Heart right ventricle (tissue), 16 donors: ENCODE measurements at regions not wholly inside any gene's neighbourhood (a gene's known extent, or its start where the extent isn't known, plus 50 kb on each side); places are given as distances from the start of the nearest gene placed in this dataset.
"Not testable (repeated sequence)": the region's sequence is repeated elsewhere in the genome, so short reads cannot be mapped to it uniquely, and the experiment has no call there.

Source experiments
- ATAC-seq, 8 donors: fragments of 200-7000 bp; cut with Tn5 transposase; one replicate each; pipeline ENCODE4 v1.9.1; 2020; ENCODE audit warnings: mild to moderate bottlenecking in 8 of 8, moderate library complexity in 8 of 8, moderate number of reproducible peaks in 1 of 8
- DNase-seq, 2 donors: peaks; one replicate each; pipeline ENCODE4 v3.0.0-alpha.2; 2020
- H3K27ac ChIP-seq, 10 donors: fragments of 200-600 bp; sonication (generic) in 2 of 10; one replicate each; pipeline versions ENCODE4 v1.5.0 to v1.8.0; 2020 to 2022; ENCODE audit warnings: mild to moderate bottlenecking in 3 of 10
- H3K27me3 ChIP-seq, 7 donors: fragments of 200-600 bp; one replicate each; pipeline ENCODE4 v1.8.0; 2021 to 2022; ENCODE audit warnings: mild to moderate bottlenecking in 2 of 7
- H3K36me3 ChIP-seq, 9 donors: fragments of 200-600 bp; sonication (generic) in 1 of 9; one replicate each; pipeline versions ENCODE4 v1.5.0 to v1.8.0; 2020 to 2022; ENCODE audit warnings: mild to moderate bottlenecking in 2 of 9
- H3K4me1 ChIP-seq, 9 donors: fragments of 200-600 bp; sonication (generic) in 1 of 9; one replicate each; pipeline versions ENCODE4 v1.5.0 to v1.8.0; 2020 to 2022; ENCODE audit warnings: mild to moderate bottlenecking in 4 of 9
- H3K4me3 ChIP-seq, 10 donors: fragments of 200-600 bp; sonication (generic) in 2 of 10; one replicate each; pipeline versions ENCODE4 v1.5.0 to v1.8.0; 2020 to 2022; ENCODE audit warnings: mild to moderate bottlenecking in 7 of 10, moderate library complexity in 2 of 10
- H3K9me3 ChIP-seq, 11 donors: fragments of 200-600 bp in 10 of 11; sonication (generic) in 2 of 11; one replicate each; pipeline versions ENCODE4 v1.5.0 to v1.8.0; 2013 to 2022; ENCODE audit warnings: mild to moderate bottlenecking in 2 of 11, control low read depth in 1 of 11, moderate library complexity in 1 of 11
- WGBS, 2 donors: extraction: QIAGEN DNeasy Blood & Tissue Kit; methylation state at CpG; one replicate each; pipeline ENCODE4 v1.1.7; 2013; ENCODE audit warnings: inconsistent platforms in 1 of 2; 5-methylcytosine and 5-hydroxymethylcytosine counted together
- intact Hi-C, 10 donors: fragments of 100-400 bp; cut with DNase I; formaldehyde crosslinking; loops; one replicate each; pipeline versions ENCODE4 v1.11.1 to v1.14.2; 2022
- TF ChIP-seq, protein P1 (sequence below), 9 donors: fragments of 200-600 bp; sonication (generic) in 2 of 9; IDR thresholded peaks; one replicate each; pipeline versions ENCODE4 v1.5.0 to v1.8.0; 2021 to 2022; ENCODE audit warnings: antibody characterized with exemption in 9 of 9, mild to moderate bottlenecking in 5 of 9, moderate library complexity in 1 of 9
- donor health status: Arrhythmogenic right ventricular cardiomyopathy.
- donor health status: ischemic (EF 13 %, LVEDD 7.1; RV severe dilation, severe dysfunction).
- donor health status: healthy with polysubstance abuse.
- donor health status: DM: no; HTN: yes; CAD: no.
- donor health status: DM: no; HTN: no; CAD: no.
- donor health status: ischemic (EF 25% LVEDD 6.9; RV normal size, moderate dysfunction).
- donor health status: ischemic (EF 25% LVEDD 5.7; RV mildly dilated, moderate dysfunction).
- donor health status: healthy.
- donor health status: DM: yes; HTN: yes; CAD: no.
- donor health status: Ischemic cardiomyopathy.
- donor health status: ischemic (EF 35%, LVEDD 5.7; RV mildly dilated, moderate dysfunction).
- donor health status: nonischemic (EF 11% LVEDD 7.7; RV severe dilation, severe dysfunction).
- donor health status: DM: yes; HTN: yes; CAD: no.
- donor health status: PGD.
- donor health status: ischemic (EF 29% LVEDD 5.4; RV normal size, mild dysfunction).
- donor health status: nonischemic (EF 23%, LVEDD 6.1; RV moderate dilation, normal function).

DNA sequence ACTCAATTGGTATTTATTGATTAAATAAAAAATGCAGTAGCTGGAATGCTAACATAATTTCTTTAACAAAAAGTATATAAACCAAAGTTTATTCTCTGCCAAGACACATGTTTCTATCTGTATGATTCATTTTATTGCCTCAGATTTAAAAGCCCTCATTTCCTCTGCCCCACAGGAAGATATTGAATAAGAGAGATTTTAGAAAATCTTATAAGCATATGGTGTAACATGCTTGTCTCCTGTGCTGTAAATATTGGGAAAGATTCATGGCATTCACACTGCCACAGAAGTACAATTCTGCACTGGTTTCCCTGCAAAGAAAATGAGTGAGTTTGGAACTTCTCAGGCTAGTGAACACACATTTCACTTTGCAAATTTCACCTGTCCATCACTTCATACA, 134.9 kb upstream of the FBXL7 start:
- Histone ChIP-seq H3K27ac (peak overlapping the region in 1 of 10 donors; percentile 86), H3K4me1 (peaks cover 2 to 28% (median 21%) of the 10 kb centered on the region in 9 donors), H3K9me3 (peaks cover 0 to 10% (median 0%) of the 10 kb centered on the region in 11 donors), H3K27me3 (no peaks in the 10 kb centered on the region), H3K36me3 (no peaks in the 10 kb centered on the region), H3K4me3 (no peak overlapping the region)
- intact Hi-C loops = loop anchor here in 1 of 10 donors (10.0 kb wide), 1 partner anchor 630 kb away; no protein-coding TSS in a partner anchor
- no peak for DNase-seq
- ATAC-seq = no peak
- TF ChIP-seq, protein P1, sequence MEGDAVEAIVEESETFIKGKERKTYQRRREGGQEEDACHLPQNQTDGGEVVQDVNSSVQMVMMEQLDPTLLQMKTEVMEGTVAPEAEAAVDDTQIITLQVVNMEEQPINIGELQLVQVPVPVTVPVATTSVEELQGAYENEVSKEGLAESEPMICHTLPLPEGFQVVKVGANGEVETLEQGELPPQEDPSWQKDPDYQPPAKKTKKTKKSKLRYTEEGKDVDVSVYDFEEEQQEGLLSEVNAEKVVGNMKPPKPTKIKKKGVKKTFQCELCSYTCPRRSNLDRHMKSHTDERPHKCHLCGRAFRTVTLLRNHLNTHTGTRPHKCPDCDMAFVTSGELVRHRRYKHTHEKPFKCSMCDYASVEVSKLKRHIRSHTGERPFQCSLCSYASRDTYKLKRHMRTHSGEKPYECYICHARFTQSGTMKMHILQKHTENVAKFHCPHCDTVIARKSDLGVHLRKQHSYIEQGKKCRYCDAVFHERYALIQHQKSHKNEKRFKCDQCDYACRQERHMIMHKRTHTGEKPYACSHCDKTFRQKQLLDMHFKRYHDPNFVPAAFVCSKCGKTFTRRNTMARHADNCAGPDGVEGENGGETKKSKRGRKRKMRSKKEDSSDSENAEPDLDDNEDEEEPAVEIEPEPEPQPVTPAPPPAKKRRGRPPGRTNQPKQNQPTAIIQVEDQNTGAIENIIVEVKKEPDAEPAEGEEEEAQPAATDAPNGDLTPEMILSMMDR (IDR thresholded peaks at IDR 0.05) = no peak

DNA sequence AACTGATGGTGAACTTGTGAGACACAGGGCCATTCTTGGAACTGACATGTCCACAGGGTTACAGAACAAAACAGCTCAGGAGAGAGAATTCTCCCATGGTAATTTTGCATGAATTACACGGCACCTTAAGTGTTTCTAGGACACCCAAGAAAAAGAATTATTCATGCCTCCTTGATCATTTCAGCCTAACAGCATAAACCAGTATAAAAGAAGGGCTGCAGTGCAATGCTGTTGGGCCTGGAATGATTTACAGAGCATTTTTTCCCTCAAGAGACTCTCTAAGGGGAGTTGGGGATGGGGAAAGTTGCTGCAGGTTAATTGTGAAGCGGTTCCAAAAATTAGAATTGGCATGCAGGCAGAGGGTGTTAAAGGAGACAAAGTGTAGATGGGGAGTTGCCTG, 136.4 kb upstream of the FBXL7 start:
- Histone ChIP-seq H3K27ac (no peak overlapping the region), H3K4me3 (no peak overlapping the region), H3K36me3 (no peaks in the 10 kb centered on the region), H3K4me1 (peaks cover 2 to 28% (median 21%) of the 10 kb centered on the region in 9 donors), H3K9me3 (peaks cover 0 to 10% (median 0%) of the 10 kb centered on the region in 11 donors), H3K27me3 (no peaks in the 10 kb centered on the region)
- 82 to 83% methylated on average over 2 of the region's 2 CpGs for WGBS, 2 donors
- TF ChIP-seq, protein P1 (IDR thresholded peaks at IDR 0.05) = no peak
- DNase-seq = no peak
- intact Hi-C loops = loop anchor here in 1 of 10 donors (10.0 kb wide), 1 partner anchor 631 kb away; no protein-coding TSS in a partner anchor
- no peak for ATAC-seq

DNA sequence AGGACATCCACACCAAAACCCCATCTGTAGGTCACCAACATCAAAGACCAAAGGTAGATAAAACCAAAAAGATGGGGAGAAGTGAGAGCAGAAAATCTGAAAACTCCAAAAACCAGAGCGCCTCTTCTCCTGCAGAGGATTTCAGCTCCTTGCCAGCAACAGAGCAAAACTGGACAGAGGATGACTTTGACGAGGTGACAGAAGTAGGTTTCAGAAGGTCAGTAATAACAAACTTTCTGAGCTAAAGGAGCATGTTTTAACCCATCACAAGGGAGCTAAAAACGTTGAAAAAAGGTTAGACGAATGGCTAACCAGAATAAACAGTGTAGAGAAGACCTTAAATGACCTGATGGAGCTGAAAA, 142.9 kb upstream of the FBXL7 start:
- H3K9me3 ChIP-seq = peaks cover 0 to 10% (median 0%) of the 10 kb centered on the region in 11 donors
- H3K27me3 ChIP-seq, intact Hi-C loops, H3K27ac ChIP-seq, H3K4me1 ChIP-seq, ATAC-seq, DNase-seq, H3K4me3 ChIP-seq, H3K36me3 ChIP-seq: not testable (repeated sequence)
- 82 to 91% methylated on average over 4 of the region's 4 CpGs for WGBS, 2 donors

DNA sequence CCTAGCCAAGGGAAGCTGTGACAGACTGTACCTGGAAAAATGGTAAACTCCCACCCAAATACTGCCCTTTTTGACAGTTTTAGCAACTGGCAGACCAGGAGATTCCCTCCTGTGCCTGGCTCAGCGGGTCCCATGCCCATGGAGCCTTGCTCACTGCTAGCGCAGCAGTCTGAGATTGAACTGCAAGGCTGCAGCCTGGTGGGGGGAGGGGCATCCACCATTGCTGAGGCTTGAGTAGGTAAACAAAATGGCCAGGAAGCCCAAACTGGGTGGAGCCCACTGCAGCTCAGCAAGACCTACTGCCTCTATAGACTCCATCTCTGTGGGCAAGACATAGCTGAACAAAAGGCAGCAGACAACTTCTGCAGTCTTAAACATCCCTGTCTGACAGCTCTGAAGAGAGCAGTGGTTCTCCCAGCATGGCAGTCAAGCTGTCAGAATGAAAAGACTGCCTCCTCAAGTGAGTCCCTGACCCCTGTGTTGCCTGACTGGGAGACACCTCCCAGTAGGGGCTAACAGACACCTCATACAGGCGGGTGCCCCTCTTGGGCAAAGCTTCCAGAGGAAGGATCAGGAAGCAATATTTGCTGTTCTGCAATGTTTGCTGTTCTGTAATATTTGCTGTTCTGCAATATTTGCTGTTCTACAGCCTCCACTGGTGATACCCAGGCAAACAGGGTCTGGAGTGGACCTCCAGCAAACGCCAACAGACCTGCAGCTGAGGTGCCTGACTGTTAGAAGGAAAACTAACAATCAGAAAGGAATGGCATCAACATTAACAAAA, 143.5 kb upstream of the FBXL7 start:
- DNase-seq, intact Hi-C loops, H3K27ac ChIP-seq, H3K36me3 ChIP-seq, ATAC-seq, H3K4me1 ChIP-seq, H3K9me3 ChIP-seq, H3K27me3 ChIP-seq, H3K4me3 ChIP-seq: not testable (repeated sequence)
- WGBS, 2 donors = 93 to 98% methylated on average over 4 of the region's 4 CpGs

DNA sequence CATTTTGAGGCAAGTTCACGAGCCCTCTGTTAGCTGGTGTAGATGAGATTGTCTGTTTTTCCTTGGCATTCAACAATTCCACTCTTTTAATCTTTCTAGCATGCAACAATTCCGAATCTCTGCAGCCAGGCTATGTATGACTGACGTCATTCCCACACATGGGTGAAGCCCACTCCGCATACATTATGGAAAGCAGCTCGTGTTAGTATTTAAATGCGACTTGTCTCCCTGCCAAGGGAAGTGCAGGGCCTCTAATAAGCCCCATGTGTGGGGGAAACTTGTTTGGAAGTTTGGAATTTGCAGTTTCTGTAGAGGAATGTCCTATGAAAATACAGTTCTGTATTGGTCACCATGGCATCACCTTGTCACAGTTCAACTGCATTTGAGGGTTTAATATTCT, 146.0 kb upstream of the FBXL7 start:
- no peaks in the 10 kb centered on the region for H3K27me3 ChIP-seq
- H3K36me3 ChIP-seq = no peaks in the 10 kb centered on the region
- intact Hi-C loops = no loop called here
- H3K4me3 ChIP-seq = no peak overlapping the region
- TF ChIP-seq, protein P1 (IDR thresholded peaks at IDR 0.05) = no peak
- H3K9me3 ChIP-seq = peaks cover 0 to 10% (median 0%) of the 10 kb centered on the region in 11 donors
- no peak for ATAC-seq
- DNase-seq = no peak
- H3K27ac ChIP-seq = no peak overlapping the region
- no peaks in the 10 kb centered on the region for H3K4me1 ChIP-seq
- 64 to 69% methylated on average over 6 of the region's 6 CpGs for WGBS, 2 donors
